ENCODE measurements at regions not wholly inside any gene's neighbourhood (a gene's known extent, or its start where the extent isn't known, plus 50 kb on each side); places are given as distances from the start of the nearest gene placed in this dataset.

GRCh38 chr9:7977586-7977985 lies 178.0 kb upstream of the DMAC1 start:
- no peak for DNase-seq
- H3K4me3 ChIP-seq (ENCODE audit: low read length), result no peak overlapping the region
- WGBS, 2 experiments (ENCODE audit: insufficient coverage in 1 of 2, insufficient read length in 1 of 2), result 83 to 84% methylated on average over 2 to 5 of the region's 5 CpGs

GRCh38 chr9:7976856-7977255 lies 177.3 kb upstream of the DMAC1 start:
- no peaks in the 10 kb centered on the region for H3K9me3 ChIP-seq (ENCODE audit: control insufficient read depth, low read length)
- TF ChIP-seq CTCF (conservative IDR thresholded peaks at IDR 0.05), result no peak
- Mint-ChIP-seq H3K36me3 (ENCODE audit: low read depth) (no peaks in the 10 kb centered on the region), H3K27ac (no peak overlapping the region), H3K27me3 (ENCODE audit: insufficient read depth) (no peaks in the 10 kb centered on the region), H3K4me3 (no peak overlapping the region), H3K9me3 (no peaks in the 10 kb centered on the region), H3K4me1 (peaks cover 29% of the 10 kb centered on the region)
- no peaks in the 10 kb centered on the region for H3K36me3 ChIP-seq (ENCODE audit: control insufficient read depth, insufficient read depth, low read length)
- H3K27ac ChIP-seq (ENCODE audit: low read depth, low read length), result no peak overlapping the region
- WGBS, 2 experiments (ENCODE audit: insufficient coverage in 1 of 2, insufficient read length in 1 of 2), result 89 to 93% methylated on average over 2 of the region's 2 CpGs
- H3K4me3 ChIP-seq (ENCODE audit: low read length), result peak overlapping the region; percentile 21
- peaks cover 32% of the 10 kb centered on the region for H3K4me1 ChIP-seq (ENCODE audit: control insufficient read depth, insufficient read depth, low read length)
- no peak for DNase-seq
- H3K27me3 ChIP-seq (ENCODE audit: control insufficient read depth, insufficient read depth, low read length, poor library complexity, severe bottlenecking), result no peaks in the 10 kb centered on the region
- H3K9ac ChIP-seq (ENCODE audit: extremely low read depth, low read length, poor library complexity, severe bottlenecking), result no peak overlapping the region

More at GRCh38 chr9:7977586-7977985, 178.0 kb upstream of the DMAC1 start:
- no peak overlapping the region for H3K27ac Mint-ChIP-seq
- H3K9me3 Mint-ChIP-seq, result no peaks in the 10 kb centered on the region
- Histone ChIP-seq H3K9me3 (ENCODE audit: control insufficient read depth, low read length) (no peaks in the 10 kb centered on the region), H3K4me1 (ENCODE audit: control insufficient read depth, insufficient read depth, low read length) (peaks cover 32% of the 10 kb centered on the region), H3K27ac (ENCODE audit: low read depth, low read length) (no peak overlapping the region), H3K27me3 (ENCODE audit: control insufficient read depth, insufficient read depth, low read length, poor library complexity, severe bottlenecking) (no peaks in the 10 kb centered on the region), H3K36me3 (ENCODE audit: control insufficient read depth, insufficient read depth, low read length) (no peaks in the 10 kb centered on the region), H3K9ac (ENCODE audit: extremely low read depth, low read length, poor library complexity, severe bottlenecking) (no peak overlapping the region)
- TF ChIP-seq CTCF (conservative IDR thresholded peaks at IDR 0.05), result no peak
- peaks cover 29% of the 10 kb centered on the region for H3K4me1 Mint-ChIP-seq
- no peaks in the 10 kb centered on the region for H3K27me3 Mint-ChIP-seq (ENCODE audit: insufficient read depth)
- H3K4me3 Mint-ChIP-seq, result no peak overlapping the region
- no peaks in the 10 kb centered on the region for H3K36me3 Mint-ChIP-seq (ENCODE audit: low read depth)

GRCh38 chr9:7976167-7976755 lies 176.7 kb upstream of the DMAC1 start:
- Histone ChIP-seq H3K36me3 (ENCODE audit: control insufficient read depth, insufficient read depth, low read length) (no peaks in the 10 kb centered on the region), H3K4me1 (ENCODE audit: control insufficient read depth, insufficient read depth, low read length) (peaks cover 32% of the 10 kb centered on the region), H3K9ac (ENCODE audit: extremely low read depth, low read length, poor library complexity, severe bottlenecking) (no peak overlapping the region), H3K27me3 (ENCODE audit: control insufficient read depth, insufficient read depth, low read length, poor library complexity, severe bottlenecking) (no peaks in the 10 kb centered on the region), H3K9me3 (ENCODE audit: control insufficient read depth, low read length) (no peaks in the 10 kb centered on the region), H3K27ac (ENCODE audit: low read depth, low read length) (no peak overlapping the region), H3K4me3 (ENCODE audit: low read length) (no peak overlapping the region)
- no peak overlapping the region for H3K27ac Mint-ChIP-seq
- no peak overlapping the region for H3K4me3 Mint-ChIP-seq
- no peaks in the 10 kb centered on the region for H3K9me3 Mint-ChIP-seq
- H3K4me1 Mint-ChIP-seq, result peaks cover 26% of the 10 kb centered on the region
- no peak for DNase-seq
- no peaks in the 10 kb centered on the region for H3K36me3 Mint-ChIP-seq (ENCODE audit: low read depth)
- no peak for TF ChIP-seq CTCF (conservative IDR thresholded peaks at IDR 0.05)
- 86 to 92% methylated on average over 1 to 3 of the region's 4 CpGs for WGBS, 2 experiments (ENCODE audit: insufficient coverage in 1 of 2, insufficient read length in 1 of 2)
- no peaks in the 10 kb centered on the region for H3K27me3 Mint-ChIP-seq (ENCODE audit: insufficient read depth)
